HG03095 (cell line): ENCODE measurements at regions not wholly inside any gene's neighbourhood (a gene's known extent, or its start where the extent isn't known, plus 50 kb on each side); places are given as distances from the start of the nearest gene placed in this dataset.

Source experiments
- ATAC-seq: cut with Tn5 transposase; IDR thresholded peaks from one replicate; pipeline ENCODE4 v1.9.1; 2021; ENCODE audit warnings: moderate library complexity; ENCODE audit not compliant: unreplicated experiment

DNA sequence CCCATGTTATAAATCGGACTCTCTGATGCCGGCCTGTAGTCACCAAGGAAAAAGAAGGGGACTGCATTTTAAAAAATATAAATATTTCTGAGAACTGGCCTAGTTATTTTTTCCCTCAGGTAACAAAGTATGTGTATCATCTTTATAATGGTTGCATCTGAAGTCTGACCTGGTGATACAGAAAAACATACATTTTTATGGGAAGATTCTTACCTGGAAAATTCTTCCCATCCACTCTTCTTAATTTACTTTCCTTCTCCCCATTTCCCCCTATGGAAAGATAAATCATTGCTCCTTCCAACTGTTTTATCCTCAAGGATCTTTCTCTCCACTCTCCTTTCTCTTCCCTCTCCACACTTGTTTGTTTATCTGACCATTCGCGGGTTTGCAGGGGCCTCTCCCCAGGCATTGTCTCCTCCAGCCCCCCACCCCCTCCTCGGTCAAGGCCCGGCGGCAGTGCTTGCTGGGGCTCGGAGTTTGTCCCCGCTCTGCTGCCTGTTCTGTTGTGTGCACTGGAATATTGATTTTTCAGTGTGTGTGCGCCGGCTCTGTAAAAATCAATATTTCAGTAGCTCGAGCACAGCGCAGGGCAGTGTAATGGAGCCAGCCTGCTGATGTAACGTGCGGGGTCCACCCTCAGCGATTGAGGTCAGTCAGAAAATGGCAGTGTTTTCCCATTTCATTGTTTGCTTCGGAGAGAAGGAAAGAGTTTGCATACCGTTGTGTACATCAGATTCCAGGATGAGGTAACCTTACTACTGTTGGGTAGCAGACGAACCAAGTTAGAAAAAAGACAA lies 199.5 kb upstream of the NFE2L3 start:
- no peak for ATAC-seq

DNA sequence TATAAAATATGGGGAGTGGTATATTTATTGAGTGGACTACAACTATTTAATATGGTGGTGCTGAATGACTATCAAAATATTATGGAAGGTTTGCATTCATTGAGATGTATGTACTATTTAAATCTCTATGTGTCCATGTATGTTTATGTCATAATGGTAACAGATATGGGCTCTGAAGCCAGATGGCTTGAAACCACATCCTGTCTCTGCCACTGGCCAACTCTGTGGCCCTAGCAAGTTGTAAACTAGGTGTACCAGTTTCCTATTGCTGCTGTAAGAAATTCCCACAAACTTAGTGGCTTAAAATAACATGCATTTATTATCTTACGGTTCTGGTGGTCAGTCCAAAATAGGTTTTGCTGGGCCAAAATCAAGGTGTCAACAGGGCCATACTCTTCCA lies 198.1 kb upstream of the NFE2L3 start:
- ATAC-seq: no peak

DNA sequence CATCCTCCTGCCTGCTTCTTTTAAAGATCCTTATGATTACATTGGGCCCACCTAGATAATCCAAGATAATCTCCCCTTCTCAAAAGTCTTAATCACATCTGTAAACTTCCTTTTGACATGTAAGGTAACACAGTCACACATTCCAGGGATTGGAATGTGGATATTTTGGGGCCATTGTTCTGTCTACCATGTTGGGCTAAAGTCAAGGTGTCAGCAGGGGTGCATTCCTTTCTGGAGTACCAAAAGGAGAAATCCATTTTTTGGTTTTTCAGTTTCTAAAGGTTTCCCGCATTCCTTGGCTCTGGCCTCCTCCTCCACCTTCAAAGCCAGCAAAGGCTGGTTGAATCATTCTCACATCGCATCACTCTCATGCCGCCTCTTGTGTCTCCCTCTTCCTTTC lies 197.6 kb upstream of the NFE2L3 start:
- no peak for ATAC-seq

DNA sequence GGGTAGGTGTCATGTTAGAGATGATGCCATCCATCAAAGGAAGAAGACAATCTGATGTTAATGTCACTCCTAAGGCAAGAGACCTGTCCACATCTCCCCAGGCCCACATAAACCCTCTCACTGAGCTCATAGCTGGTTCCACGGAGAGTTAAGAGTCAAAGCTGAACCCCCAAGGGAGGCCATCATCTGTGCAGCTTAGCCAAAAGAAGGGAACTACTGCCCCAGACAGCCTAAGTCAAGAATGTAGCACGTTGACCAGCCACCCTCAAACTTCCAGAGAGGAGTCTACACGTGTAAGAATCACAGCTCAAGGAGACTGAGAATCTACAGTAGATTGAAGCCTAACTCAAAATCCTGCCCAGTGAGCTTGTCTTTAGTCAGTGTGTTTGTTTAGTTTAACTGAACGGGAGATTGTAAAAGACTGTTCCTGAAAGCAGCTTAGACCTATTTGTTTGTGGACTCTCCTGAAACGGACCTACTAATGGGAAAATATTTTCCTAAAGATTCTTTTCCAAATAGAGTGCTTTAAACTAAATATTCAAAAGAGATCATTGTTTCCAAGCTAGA lies 192.7 kb upstream of the NFE2L3 start:
- no peak for ATAC-seq

DNA sequence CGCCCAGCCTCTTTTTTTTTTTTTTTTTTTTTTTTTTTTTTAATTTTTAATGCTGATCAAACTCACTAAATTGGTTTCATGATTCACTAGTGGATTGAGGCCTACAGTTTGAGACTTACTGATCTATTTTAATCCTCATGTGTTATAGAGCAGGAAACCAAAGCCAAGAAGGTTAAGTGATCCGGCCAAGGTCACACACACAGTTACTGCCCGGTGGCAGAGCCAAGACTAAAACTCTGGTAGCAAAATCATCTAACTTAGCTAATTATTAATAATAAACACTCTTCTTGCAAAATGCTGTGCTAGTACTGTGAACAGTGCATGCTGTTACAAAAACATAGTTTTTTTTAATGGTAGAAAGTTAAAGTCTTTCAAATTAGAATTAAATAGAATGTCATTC lies 188.3 kb upstream of the NFE2L3 start:
- ATAC-seq: no peak

DNA sequence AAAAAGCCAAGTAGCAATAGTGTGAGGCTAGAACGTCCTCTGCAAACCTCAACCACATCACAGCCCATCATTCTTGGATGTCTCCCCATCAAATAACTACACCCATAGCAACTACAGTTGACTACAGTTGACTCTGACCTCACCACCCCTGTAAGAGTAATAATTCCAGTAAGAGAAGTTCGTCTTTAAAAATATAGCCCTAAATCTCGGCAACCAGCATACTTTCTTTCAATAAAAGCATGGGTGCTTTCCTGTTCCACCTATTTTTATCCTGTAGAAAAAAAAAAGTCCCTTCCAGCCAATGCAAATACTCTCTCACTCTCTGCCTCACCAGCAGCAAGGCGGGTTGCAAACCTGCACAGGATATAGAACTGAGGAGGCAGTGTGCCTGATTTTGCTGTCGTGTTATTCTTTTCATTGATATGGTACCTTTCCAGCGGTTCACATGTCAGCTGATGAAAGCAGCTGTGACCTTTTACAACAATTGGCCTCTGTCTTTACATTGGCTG lies 187.5 kb upstream of the NFE2L3 start:
- peak; percentile 39 for ATAC-seq

DNA sequence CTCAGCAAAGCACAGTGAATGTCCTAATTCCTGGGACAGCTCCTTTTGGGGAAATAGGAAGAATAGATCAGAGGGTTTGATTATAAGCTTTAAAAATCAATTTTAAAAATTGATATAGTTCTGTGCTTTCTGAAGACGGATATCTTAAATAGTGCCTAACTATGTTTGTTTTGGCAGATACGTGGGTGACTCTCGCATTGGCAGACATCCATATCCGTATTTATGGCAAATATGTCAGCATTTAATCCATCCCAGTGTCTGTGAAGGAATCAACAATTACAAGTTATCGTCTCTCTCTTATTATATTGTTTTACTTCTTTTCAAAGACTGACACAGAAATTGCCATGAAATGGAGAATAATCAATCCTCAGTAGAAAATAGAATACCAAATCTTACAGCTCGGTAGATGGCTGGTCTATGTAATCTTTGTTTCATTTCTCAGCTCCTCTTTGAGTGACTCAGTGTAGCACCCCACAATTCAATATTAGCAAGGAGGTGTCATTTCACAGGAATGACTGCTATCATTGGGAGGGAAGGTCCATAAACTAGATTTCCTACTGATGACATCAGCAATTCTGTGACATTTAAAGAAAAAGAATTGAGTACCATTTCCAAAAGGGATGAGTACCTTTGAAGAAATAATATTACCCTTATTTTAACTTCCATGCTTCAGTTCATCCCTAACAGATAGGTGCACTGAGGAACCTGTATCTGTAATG lies 186.4 kb upstream of the NFE2L3 start:
- ATAC-seq: no peak

DNA sequence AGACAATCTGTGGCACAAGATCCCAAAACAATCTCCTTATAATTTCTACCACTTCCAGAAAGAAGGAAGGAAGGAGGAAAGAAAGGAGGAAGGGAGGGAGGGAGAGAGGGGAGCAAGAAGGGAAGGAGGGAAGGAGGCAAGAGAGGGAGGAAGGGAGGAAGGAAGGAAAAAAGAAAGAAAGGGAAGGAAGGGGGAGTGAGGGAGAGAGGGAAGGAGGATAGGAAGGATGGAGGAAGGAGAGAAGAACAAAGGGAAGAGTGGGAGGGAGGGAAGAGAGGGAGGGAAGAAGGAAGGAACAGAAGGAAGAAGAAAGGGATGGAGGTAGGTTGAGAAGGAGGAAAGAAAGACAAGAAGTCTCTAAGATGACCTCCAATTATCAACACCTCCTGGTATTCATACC lies 185.5 kb upstream of the NFE2L3 start:
- ATAC-seq: no peak

DNA sequence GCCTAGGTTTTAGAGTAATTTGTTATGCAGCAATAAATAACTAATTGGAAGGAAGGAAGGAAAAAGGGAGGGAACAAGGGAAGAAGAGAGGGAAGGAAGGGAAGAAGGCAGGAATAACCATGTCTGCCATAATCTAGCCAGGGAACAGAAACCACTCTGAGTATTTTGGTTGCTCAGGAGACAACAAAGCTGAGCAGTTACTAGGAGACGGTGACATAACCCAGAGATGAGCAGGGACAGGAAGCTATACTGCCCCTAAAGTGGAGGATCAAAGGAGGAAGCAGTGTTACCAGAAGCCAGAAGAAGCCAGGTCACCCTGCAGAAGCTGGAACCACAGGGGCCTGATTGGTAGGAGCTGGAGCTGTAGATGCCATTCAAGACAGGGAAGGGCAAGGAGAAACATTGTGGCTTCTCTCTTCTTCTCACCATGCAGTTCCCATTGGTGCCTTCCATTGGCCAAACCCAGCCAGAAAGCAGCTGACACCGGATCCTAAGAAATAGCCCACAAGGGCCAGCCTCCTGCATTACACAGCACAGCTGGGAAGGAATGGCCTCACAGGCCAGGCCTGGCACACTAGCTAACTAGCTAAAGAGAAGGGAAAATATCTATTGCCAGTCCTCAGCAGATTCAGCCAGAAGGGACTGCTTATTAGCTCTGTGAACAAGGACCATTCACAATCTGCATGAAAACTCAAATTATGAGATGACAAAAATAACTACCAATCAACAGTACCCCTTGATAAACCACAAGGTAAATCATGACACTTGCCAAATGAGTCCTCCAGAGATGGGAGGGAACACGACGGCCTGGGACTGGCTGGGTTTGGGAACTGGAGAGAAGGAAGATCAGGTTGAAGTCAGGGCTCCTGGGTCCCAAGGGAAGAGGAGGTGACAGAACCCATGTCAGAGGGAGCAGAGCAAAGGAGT lies 184.5 kb upstream of the NFE2L3 start:
- peak; percentile 36 for ATAC-seq

DNA sequence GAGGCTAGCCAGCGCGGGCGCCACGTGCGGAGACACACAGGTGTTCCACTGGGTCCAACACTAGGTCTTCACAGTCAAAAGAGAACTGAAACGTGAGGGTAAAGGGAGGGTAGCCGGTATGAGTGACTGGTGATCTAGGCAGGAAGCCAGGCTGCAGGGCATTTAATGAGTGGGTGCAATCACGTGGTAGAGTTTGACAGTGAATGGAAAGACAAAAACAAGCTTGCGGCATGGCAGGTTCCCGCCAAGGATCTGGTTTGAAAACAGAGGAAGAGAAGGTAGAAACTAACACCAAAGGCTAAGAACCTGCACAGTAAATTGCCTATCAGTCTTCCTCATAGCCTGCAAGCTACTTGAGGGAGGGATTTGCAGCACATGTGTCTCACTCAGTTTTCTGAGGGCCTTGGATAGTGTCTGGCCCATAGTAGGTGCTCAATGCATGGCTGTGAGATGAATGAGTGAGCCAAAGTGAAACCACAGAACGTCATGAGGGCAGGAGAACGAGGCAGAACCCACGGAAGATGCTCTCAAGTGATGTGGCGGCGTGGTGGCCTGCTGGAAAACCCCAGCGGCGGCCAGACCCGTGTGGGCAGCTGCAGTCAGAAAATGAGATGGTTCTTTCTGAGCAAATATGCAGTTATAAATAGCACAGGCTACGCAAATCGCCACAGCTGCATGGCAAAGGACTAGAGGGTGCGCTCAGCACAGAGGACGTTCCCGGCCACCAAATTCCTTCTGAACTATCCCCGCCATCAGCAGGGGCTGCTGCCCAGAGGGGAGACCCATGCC lies 183.6 kb upstream of the NFE2L3 start:
- peak; percentile 48 for ATAC-seq

DNA sequence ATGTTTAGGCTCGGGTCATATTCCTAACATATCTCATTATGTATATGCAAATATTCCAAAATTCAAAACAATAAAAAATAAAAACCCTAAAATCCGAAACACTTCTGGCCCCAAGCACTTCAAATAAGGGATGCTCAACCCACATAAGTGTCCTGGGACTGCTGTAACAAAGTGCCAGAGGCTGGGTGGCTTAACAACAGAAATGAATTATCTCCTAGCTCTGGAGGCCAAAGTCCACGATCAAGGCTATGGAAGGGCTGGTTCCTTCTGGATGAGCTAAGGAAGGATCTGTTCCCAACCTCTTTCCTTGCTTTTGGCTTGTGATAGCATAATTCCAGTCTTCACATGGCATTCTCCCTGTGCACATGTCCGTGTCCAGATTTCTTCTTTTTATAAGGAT lies 181.6 kb upstream of the NFE2L3 start:
- ATAC-seq: no peak

DNA sequence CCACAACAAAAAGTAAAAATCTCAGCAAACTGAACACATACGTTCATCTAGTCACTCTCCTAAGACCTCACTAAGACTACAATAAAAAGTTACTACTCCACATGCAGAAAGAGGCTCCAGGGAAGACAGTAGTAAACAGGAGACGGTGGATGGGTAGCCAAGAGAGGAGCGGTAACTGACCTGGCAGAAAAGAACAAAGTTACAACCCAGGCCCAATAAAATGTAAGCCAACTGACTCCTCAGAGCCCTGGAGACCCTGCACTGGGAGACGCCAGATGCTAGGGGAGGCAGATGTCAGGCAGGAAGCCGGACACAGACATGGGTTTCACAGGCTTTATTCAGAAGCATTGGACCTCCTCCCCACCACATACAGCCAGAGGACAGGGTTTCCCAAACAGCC lies 181.1 kb upstream of the NFE2L3 start:
- no peak for ATAC-seq

DNA sequence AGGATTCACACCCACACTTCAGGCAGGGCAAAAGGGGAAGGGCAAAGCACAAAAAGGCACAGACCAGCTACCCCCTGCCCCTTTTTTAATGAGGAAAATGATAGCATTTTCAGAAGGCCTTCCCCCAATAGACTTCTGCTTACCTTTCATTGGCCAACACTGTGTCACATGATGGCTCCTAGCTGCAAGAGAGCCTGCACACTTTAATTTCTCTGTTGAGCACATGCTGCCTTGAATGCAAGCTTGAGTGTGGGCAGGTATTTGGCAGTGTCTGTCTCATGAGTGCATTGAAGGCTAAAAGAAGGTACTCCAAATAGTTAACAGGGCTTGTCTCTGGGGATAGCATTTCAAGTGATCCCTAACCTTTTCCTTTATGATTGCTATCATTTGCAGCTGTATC lies 175.4 kb upstream of the NFE2L3 start:
- ATAC-seq: no peak

DNA sequence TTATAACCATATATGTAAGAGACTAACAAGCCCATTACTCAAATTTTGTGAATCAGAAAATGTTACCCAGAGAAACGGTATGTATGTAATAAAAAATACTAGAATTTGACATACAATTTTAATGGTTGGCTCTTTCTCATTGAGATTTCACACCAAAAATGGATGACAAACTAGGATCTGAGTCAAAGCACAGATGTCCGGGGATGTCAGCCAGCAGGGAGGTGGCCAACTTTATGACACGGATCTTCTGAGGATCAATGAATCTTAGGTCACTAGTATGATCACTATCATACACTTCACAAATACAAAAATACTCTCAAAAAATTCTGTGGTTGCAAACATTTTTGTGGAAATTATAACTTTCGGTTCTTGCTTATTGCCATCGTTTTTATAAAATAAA lies 173.5 kb upstream of the NFE2L3 start:
- ATAC-seq: no peak

DNA sequence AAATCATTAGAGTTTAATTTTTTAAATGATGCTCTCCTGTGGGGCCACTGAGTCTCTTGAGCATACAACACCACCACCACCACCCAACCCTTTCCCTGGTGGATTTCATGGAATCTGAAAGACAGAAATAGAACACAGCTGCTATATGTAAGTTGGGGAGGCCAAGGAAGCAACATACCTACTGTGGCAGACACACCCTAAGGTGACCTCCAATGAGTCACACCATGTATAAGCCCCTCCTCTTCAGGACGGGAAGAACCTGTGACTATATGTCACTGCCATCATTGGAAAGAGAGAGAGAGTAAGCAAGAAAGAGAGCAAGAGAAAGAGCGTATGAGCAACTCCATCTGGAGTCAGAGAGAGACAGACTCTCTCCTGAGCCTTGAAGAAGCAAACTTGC lies 172.4 kb upstream of the NFE2L3 start:
- no peak for ATAC-seq

DNA sequence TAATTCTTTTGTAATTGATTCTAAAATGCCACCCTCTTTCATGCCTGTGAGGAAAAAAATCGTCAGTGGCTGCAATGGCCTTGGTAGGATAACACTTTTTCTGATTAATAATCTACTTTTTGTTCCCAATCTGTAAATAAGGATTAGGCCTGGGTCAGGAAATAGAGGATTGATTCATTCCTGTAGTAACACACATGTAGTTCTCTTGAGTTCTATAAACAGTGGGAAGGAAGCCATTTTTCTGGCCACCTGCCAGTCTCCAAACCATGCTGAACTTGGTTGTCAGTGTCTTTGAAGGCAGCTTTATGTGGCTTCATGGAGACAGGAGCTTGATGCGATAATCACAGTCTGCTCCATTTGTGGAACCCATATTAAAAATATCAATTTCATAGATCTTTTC lies 169.3 kb upstream of the NFE2L3 start:
- no peak for ATAC-seq

DNA sequence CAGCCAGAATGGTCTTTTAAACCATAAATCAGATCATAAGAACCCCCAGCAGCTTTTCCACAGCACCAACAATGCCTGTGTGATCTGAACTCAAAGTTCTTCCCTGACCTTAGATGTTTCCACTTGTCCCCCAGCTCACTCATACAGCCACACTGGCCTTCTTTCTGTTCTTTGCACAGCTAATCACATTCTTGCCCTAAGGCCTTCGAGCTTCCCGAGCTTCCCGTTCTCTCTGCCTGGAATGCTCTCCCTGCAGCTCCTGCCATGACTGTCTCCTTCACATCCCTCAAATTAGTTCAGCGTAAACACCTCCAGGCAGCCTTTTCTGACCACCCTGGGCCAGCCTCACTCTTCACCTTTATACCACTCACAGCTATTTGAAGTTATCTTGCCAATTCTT lies 166.8 kb upstream of the NFE2L3 start:
- ATAC-seq: no peak

DNA sequence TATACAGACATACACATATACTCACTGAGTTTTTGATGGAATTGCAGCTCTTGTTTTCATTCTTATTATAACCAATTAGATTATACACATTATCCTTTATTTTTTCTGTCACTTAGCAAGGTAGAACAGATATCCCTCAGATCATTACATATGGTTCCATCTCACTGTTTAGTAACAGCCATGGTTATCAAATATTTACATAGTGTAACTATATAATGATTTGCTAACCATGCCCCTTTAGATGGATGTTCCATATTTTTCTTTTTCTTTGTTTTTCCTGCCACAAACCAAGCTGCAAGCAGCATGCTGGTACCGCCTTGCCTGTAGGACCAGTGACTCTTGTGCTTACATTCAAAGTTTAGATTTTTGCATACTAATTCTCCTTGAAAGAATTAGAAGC lies 163.4 kb upstream of the NFE2L3 start:
- ATAC-seq: no peak

DNA sequence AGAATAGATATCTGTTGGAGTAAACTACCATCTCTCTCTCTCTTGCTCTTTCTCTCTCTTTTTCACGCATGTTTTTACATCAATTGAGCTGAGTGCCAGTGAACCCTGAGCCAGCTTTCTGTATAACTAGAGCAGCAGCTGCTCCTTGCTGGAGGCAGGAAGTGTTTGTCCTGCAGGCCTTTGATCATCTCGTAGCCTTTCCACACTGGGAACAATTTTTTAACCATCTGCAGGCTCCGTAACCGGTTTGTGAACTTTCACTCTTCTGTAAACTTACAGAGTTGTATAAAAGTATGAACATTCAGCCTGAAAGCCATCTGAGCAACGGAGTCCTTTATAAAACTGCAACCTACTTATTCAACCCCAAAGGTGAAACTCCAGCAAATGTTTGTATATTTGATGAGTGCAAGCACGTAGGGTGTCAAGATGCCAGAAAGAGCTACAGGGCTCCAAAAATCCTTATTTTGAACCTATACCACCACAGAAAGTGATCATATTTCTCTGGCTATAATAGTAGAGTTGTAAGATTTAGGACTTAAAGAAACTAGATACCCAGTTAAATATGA lies 162.8 kb upstream of the NFE2L3 start:
- no peak for ATAC-seq

DNA sequence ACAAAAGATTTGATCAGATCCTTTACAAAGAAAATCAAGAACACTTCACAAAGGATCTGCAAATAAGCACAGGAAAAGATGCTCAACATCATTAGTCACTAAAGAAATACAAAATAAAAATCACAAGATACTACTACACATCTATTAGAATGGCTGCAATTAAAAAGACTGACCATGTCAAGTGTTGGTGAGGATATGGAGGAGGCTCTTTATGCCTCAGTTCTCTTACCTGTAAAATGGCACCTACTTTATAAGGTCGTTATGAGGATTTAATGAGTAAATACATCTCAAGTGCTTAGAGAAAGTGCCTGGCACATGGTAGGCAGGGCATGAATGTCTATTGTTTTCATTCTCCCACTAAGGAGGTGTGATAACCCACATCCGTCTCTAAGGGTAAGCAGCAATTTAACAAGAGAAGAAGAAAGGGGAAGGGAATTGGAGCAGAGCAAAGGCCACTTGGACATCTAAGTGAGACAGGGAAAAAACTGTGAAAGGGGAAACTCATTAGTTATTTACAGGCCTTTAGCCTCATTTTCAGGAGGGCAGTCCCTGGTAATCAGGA lies 157.5 kb upstream of the NFE2L3 start:
- ATAC-seq: no peak
